ENCODE measurements at regions not wholly inside any gene's neighbourhood (a gene's known extent, or its start where the extent isn't known, plus 50 kb on each side); places are given as distances from the start of the nearest gene placed in this dataset.

- POLR2A ChIA-PET = no interaction called here
- Mint-ChIP-seq H3K27ac (no peak overlapping the region), H3K27me3 (peaks cover 11 to 24% of the 10 kb centered on the region in 2 donors), H3K4me1 (no peaks in the 10 kb centered on the region), H3K4me3 (no peak overlapping the region), H3K36me3 (no peaks in the 10 kb centered on the region), H3K9me3 (no peaks in the 10 kb centered on the region)
- no peak overlapping the region for H3K4me3 ChIP-seq (ENCODE audit: control insufficient read depth in 1 of 2, extremely low read depth in 1 of 2, low read length in 1 of 2)
- no peaks in the 10 kb centered on the region for H3K9me3 ChIP-seq
- H3K27me3 ChIP-seq (replicated peaks in 1 of 2; ENCODE audit: control insufficient read depth in 2 of 2, extremely low read depth in 1 of 2, insufficient read depth in 2 of 2, low read length in 1 of 2) = peaks cover 0 to 28% of the 10 kb centered on the region in 2 experiments
- H3K27ac ChIP-seq (ENCODE audit: low read length) = no peak overlapping the region
- no peaks in the 10 kb centered on the region for H3K4me1 ChIP-seq (ENCODE audit: control insufficient read depth in 1 of 2, extremely low read depth in 1 of 2, insufficient read depth in 2 of 2, low read length in 2 of 2)
- CTCF ChIA-PET = no interaction called here
- no peaks in the 10 kb centered on the region for H3K36me3 ChIP-seq (ENCODE audit: control insufficient read depth in 2 of 2, extremely low read depth in 1 of 2, insufficient read depth in 1 of 2, low read length in 1 of 2)
- no peak for ATAC-seq (replicated peaks in 1 of 4)
- DNase-seq = no peak
- 74% methylated on average over 8 of the region's 14 CpGs for WGBS (ENCODE audit: insufficient coverage)
Observed at GRCh38 chr5:179413711-179414458, 68.6 kb upstream of the ADAMTS2 start.

- no peaks in the 10 kb centered on the region for H3K36me3 Mint-ChIP-seq
- ChIA-PET POLR2A (no interaction called here), CTCF (no interaction called here)
- WGBS (ENCODE audit: insufficient coverage) = 71% methylated on average over 7 of the region's 11 CpGs
- no peaks in the 10 kb centered on the region for H3K4me1 Mint-ChIP-seq
- no peak overlapping the region for H3K4me3 Mint-ChIP-seq
- ATAC-seq (replicated peaks in 1 of 4) (no peak), DNase-seq (no peak)
- H3K27me3 Mint-ChIP-seq = peaks cover 11 to 22% of the 10 kb centered on the region in 2 donors
- peaks cover 0 to 28% of the 10 kb centered on the region in 2 experiments for H3K27me3 ChIP-seq (replicated peaks in 1 of 2; ENCODE audit: control insufficient read depth in 2 of 2, extremely low read depth in 1 of 2, insufficient read depth in 2 of 2, low read length in 1 of 2)
- no peaks in the 10 kb centered on the region for H3K9me3 ChIP-seq
- no peak overlapping the region for H3K27ac Mint-ChIP-seq
- no peak overlapping the region for H3K27ac ChIP-seq (ENCODE audit: low read length)
- H3K4me1 ChIP-seq (ENCODE audit: control insufficient read depth in 1 of 2, extremely low read depth in 1 of 2, insufficient read depth in 2 of 2, low read length in 2 of 2) = no peaks in the 10 kb centered on the region
- H3K9me3 Mint-ChIP-seq = no peaks in the 10 kb centered on the region
- H3K36me3 ChIP-seq (ENCODE audit: control insufficient read depth in 2 of 2, extremely low read depth in 1 of 2, insufficient read depth in 1 of 2, low read length in 1 of 2) = no peaks in the 10 kb centered on the region
- no peak overlapping the region for H3K4me3 ChIP-seq (ENCODE audit: control insufficient read depth in 1 of 2, extremely low read depth in 1 of 2, low read length in 1 of 2)
Observed at GRCh38 chr5:179413086-179413690, 67.9 kb upstream of the ADAMTS2 start.

DNA sequence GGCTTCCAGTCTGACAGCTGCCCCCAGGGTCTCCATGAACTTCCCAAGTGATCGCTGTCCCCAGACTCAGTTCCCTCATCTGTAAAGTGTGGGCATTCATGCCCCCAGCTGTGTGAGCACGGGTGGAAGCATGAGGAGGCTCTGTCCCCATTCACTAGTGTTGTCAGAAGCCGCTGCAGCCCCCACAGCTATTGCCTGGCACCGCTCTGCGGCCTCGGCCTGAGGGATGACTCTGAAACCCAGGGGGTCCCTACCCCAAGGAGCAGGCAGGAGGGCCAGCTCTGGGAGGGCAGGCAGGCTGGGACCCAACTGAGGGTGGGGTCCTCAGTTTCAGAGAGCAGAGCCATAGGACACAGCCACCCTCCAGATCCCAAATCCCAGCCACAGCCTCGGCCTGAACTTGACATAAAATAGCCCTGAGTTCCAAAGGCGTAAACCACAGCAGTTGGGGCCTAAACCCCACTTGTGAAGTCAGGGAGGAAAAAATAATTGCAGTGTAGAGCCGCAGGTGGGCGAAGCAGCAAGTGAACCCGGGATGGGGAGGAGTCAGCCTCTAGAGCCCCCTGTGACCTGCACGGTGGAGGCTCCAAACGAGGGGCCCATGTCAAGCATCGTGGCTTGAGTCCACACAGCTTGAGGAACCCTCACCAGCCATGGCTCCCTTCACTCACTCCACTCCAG is 66.0 kb upstream of the ADAMTS2 start:
- Mint-ChIP-seq H3K27ac (no peak overlapping the region), H3K9me3 (no peaks in the 10 kb centered on the region), H3K36me3 (no peaks in the 10 kb centered on the region), H3K4me1 (no peaks in the 10 kb centered on the region), H3K4me3 (no peak overlapping the region), H3K27me3 (peaks cover 4 to 12% of the 10 kb centered on the region in 2 donors)
- no peak overlapping the region for H3K27ac ChIP-seq (ENCODE audit: low read length)
- 84% methylated on average over 8 of the region's 14 CpGs for WGBS (ENCODE audit: insufficient coverage)
- ChIA-PET CTCF (no interaction called here), POLR2A (no interaction called here)
- no peak overlapping the region for H3K4me3 ChIP-seq (ENCODE audit: control insufficient read depth in 1 of 2, extremely low read depth in 1 of 2, low read length in 1 of 2)
- no peaks in the 10 kb centered on the region for H3K4me1 ChIP-seq (ENCODE audit: control insufficient read depth in 1 of 2, extremely low read depth in 1 of 2, insufficient read depth in 2 of 2, low read length in 2 of 2)
- ATAC-seq (replicated peaks in 1 of 4) (no peak), DNase-seq (no peak)
- H3K27me3 ChIP-seq (replicated peaks in 1 of 2; ENCODE audit: control insufficient read depth in 2 of 2, extremely low read depth in 1 of 2, insufficient read depth in 2 of 2, low read length in 1 of 2) = peaks cover 0 to 24% of the 10 kb centered on the region in 2 experiments
- H3K36me3 ChIP-seq (ENCODE audit: control insufficient read depth in 2 of 2, extremely low read depth in 1 of 2, insufficient read depth in 1 of 2, low read length in 1 of 2) = no peaks in the 10 kb centered on the region
- H3K9me3 ChIP-seq = no peaks in the 10 kb centered on the region

DNA sequence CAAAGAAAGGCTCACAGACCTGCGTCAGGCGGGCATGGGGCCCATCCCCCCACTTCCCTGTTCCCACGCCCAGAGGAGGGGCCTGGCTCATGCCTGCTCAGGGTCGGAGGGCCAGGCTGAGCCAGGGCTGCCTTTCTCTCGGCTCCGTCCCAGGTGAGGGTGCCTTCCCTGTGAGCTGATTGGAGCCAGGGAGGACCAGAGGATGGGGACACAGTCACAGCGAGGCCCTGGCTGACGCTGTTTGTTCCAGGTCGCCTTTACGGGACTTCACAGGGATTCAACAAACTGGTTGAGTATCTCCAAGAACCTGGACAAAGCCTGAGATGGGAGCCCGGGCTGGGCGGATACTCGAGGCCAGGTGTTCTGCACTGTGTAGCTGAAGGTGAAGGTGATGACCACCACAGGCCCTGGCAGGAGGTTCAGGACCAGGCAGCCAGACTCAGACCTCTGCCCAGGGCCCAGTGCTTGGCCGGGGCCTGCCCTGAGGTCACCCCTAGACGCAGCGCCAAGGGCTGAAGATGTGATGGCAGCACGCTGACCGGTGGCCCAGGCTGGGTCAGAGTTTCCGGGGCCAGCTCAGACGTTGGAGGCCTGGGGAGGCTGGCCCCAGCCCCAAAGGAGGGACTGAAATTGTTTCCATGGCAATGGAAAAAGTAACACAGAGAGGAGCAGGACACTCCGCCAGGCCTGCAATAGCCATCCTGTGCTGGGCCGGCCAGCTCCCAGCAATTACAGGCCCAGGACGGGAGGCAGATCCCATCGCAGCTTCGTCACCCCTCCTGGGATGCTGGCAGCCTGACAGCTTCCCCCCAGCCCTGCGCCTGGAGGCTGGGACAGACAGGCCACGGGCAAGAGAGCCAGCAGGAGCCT is 65.3 kb upstream of the ADAMTS2 start:
- 83% methylated on average over 24 of the region's 27 CpGs for WGBS (ENCODE audit: insufficient coverage)
- H3K27me3 Mint-ChIP-seq = peaks cover 0 to 6% of the 10 kb centered on the region in 2 donors
- CTCF ChIA-PET = interaction anchor here in 1 of 2 donors (0.6 kb wide), 1 partner anchor 223 kb away, joined by 5 read pairs; no protein-coding TSS in a partner anchor
- H3K4me3 Mint-ChIP-seq = no peak overlapping the region
- no peak overlapping the region for H3K4me3 ChIP-seq (ENCODE audit: control insufficient read depth in 1 of 2, extremely low read depth in 1 of 2, low read length in 1 of 2)
- no peaks in the 10 kb centered on the region for H3K9me3 Mint-ChIP-seq
- ATAC-seq (replicated peaks in 1 of 4) (no peak), DNase-seq (no peak)
- peaks cover 0 to 25% of the 10 kb centered on the region in 2 experiments for H3K27me3 ChIP-seq (replicated peaks in 1 of 2; ENCODE audit: control insufficient read depth in 2 of 2, extremely low read depth in 1 of 2, insufficient read depth in 2 of 2, low read length in 1 of 2)
- H3K27ac ChIP-seq (ENCODE audit: low read length) = no peak overlapping the region
- H3K27ac Mint-ChIP-seq = no peak overlapping the region
- H3K36me3 ChIP-seq (ENCODE audit: control insufficient read depth in 2 of 2, extremely low read depth in 1 of 2, insufficient read depth in 1 of 2, low read length in 1 of 2) = no peaks in the 10 kb centered on the region
- no peaks in the 10 kb centered on the region for H3K4me1 Mint-ChIP-seq
- no peaks in the 10 kb centered on the region for H3K9me3 ChIP-seq
- H3K4me1 ChIP-seq (ENCODE audit: control insufficient read depth in 1 of 2, extremely low read depth in 1 of 2, insufficient read depth in 2 of 2, low read length in 2 of 2) = no peaks in the 10 kb centered on the region
- no peaks in the 10 kb centered on the region for H3K36me3 Mint-ChIP-seq
- POLR2A ChIA-PET = no interaction called here

DNA sequence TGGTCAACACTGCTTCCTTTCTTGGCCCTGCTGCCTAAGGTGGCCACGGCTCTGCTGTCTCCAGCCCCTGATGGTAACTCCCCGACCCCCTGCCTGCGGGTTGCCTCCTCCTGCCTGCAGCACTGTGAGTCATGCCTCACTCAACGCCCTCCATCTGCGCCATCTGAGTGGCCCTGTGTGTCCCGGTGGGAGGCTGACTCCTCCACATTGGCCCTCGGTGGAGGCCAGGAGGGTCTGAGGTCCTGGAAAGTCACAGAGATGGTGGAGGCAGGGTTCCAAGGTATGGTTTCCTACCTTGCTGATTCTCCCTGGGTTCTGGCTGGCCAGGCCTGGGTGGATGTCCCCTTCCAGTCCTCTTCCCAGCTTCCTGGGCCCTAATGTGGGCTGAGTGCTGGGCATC is 64.5 kb upstream of the ADAMTS2 start:
- H3K27me3 Mint-ChIP-seq = peaks cover 0 to 6% of the 10 kb centered on the region in 2 donors
- H3K4me3 Mint-ChIP-seq = no peak overlapping the region
- H3K4me1 ChIP-seq (ENCODE audit: control insufficient read depth in 1 of 2, extremely low read depth in 1 of 2, insufficient read depth in 2 of 2, low read length in 2 of 2) = no peaks in the 10 kb centered on the region
- no peak for ATAC-seq (replicated peaks in 1 of 4)
- H3K36me3 ChIP-seq (ENCODE audit: control insufficient read depth in 2 of 2, extremely low read depth in 1 of 2, insufficient read depth in 1 of 2, low read length in 1 of 2) = no peaks in the 10 kb centered on the region
- no peak overlapping the region for H3K4me3 ChIP-seq (ENCODE audit: control insufficient read depth in 1 of 2, extremely low read depth in 1 of 2, low read length in 1 of 2)
- H3K36me3 Mint-ChIP-seq = no peaks in the 10 kb centered on the region
- no peak overlapping the region for H3K27ac Mint-ChIP-seq
- H3K9me3 ChIP-seq = no peaks in the 10 kb centered on the region
- 96% methylated on average over 6 of the region's 7 CpGs for WGBS (ENCODE audit: insufficient coverage)
- H3K4me1 Mint-ChIP-seq = no peaks in the 10 kb centered on the region
- DNase-seq = peak in 1 of 35 experiments; percentile 11
- ChIA-PET CTCF (no interaction called here), POLR2A (no interaction called here)
- no peak overlapping the region for H3K27ac ChIP-seq (ENCODE audit: low read length)
- peaks cover 0 to 19% of the 10 kb centered on the region in 2 experiments for H3K27me3 ChIP-seq (replicated peaks in 1 of 2; ENCODE audit: control insufficient read depth in 2 of 2, extremely low read depth in 1 of 2, insufficient read depth in 2 of 2, low read length in 1 of 2)
- H3K9me3 Mint-ChIP-seq = no peaks in the 10 kb centered on the region

DNA sequence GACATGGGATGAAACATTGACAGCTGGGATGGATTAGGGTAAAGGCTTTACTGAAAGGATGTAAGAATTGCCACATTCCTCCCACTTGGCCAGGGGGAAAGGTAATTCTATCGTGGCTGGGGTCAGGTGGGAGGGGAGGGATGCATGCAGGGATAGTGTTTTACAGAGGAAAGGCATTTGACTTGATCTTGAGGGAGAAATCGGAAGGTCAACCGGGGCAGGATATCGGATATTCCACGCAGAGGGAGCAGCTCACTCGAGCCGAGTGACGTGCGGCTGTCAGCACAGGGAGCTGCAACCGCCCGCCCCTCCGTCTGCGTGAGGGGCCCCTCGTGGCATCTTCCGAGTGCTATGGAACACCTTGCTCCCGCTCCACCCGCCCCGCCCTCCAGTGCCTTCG is 63.4 kb upstream of the ADAMTS2 start:
- Mint-ChIP-seq H3K4me1 (no peaks in the 10 kb centered on the region), H3K27me3 (peaks cover 0 to 6% of the 10 kb centered on the region in 2 donors), H3K27ac (no peak overlapping the region), H3K4me3 (no peak overlapping the region), H3K9me3 (no peaks in the 10 kb centered on the region), H3K36me3 (no peaks in the 10 kb centered on the region)
- Histone ChIP-seq H3K36me3 (ENCODE audit: control insufficient read depth in 2 of 2, extremely low read depth in 1 of 2, insufficient read depth in 1 of 2, low read length in 1 of 2) (no peaks in the 10 kb centered on the region), H3K4me1 (ENCODE audit: control insufficient read depth in 1 of 2, extremely low read depth in 1 of 2, insufficient read depth in 2 of 2, low read length in 2 of 2) (no peaks in the 10 kb centered on the region), H3K27ac (ENCODE audit: low read length) (no peak overlapping the region), H3K27me3 (replicated peaks in 1 of 2; ENCODE audit: control insufficient read depth in 2 of 2, extremely low read depth in 1 of 2, insufficient read depth in 2 of 2, low read length in 1 of 2) (peaks cover 0 to 19% of the 10 kb centered on the region in 2 experiments), H3K9me3 (no peaks in the 10 kb centered on the region), H3K4me3 (ENCODE audit: control insufficient read depth in 1 of 2, extremely low read depth in 1 of 2, low read length in 1 of 2) (no peak overlapping the region)
- ATAC-seq (replicated peaks in 1 of 4) (no peak), DNase-seq (no peak)
- CTCF ChIA-PET = no interaction called here
- POLR2A ChIA-PET = no interaction called here
- WGBS (ENCODE audit: insufficient coverage) = 82% methylated on average over 15 of the region's 19 CpGs

All from T-cell (primary cell).